Tibial nerve (tissue), 4 donors: ENCODE measurements at regions not wholly inside any gene's neighbourhood (a gene's known extent, or its start where the extent isn't known, plus 50 kb on each side); places are given as distances from the start of the nearest gene placed in this dataset.

Source experiments
- CTCF ChIP-seq, 5 experiments: fragments of 200-600 bp in 3 of 5; fragments of 450-650 bp in 2 of 5; sonication (generic) in 3 of 5; IDR thresholded peaks; one replicate each; pipeline ENCODE4 v1.5.1; 2016 to 2019; ENCODE audit warnings: antibody characterized with exemption in 5 of 5, mild to moderate bottlenecking in 3 of 5, moderate library complexity in 2 of 5
- EP300 ChIP-seq, 2 donors: sonication (generic); formaldehyde crosslinking; IDR thresholded peaks; one replicate each; pipeline ENCODE4 v1.6.1; 2017; ENCODE audit warnings: antibody characterized with exemption in 2 of 2, mild to moderate bottlenecking in 1 of 2
- POLR2A ChIP-seq, 2 donors: fragments of 450-650 bp; IDR thresholded peaks; one replicate each; pipeline ENCODE4 v1.6.1; 2017; ENCODE audit warnings: antibody characterized with exemption in 2 of 2, mild to moderate bottlenecking in 2 of 2, moderate library complexity in 2 of 2

- TF ChIP-seq CTCF (IDR thresholded peaks at IDR 0.05): no peak
- TF ChIP-seq EP300 (IDR thresholded peaks at IDR 0.05): no peak
- no peak for TF ChIP-seq POLR2A (IDR thresholded peaks at IDR 0.05)
Measured at GRCh38 chr2:105536175-105536574, 137.3 kb upstream of the FHL2 start.
